Mesenchymal stem cell (in vitro differentiated cells and primary cell): ENCODE measurements at regions not wholly inside any gene's neighbourhood (a gene's known extent, or its start where the extent isn't known, plus 50 kb on each side); places are given as distances from the start of the nearest gene placed in this dataset.

Experiments used
- DNase-seq: peaks from one replicate; pipeline ENCODE4 v3.0.0-alpha.2; 2013
- H2AFZ ChIP-seq: one replicate; pipeline ENCODE4 v1.6.1; 2013; ENCODE audit warnings: low read depth, mild to moderate bottlenecking, control low read depth, inconsistent platforms, low read length, moderate library complexity
- H2AK5ac ChIP-seq: 2 replicates; pipeline ENCODE4 v1.6.1; 2013; ENCODE audit warnings: low read length, moderate library complexity, mild to moderate bottlenecking, inconsistent platforms; ENCODE audit not compliant: severe bottlenecking
- H2BK120ac ChIP-seq: one replicate; pipeline ENCODE4 v1.6.1; 2013; ENCODE audit warnings: low read depth, mild to moderate bottlenecking, inconsistent platforms, low read length, moderate library complexity
- H2BK12ac ChIP-seq, 2 experiments: one replicate each; pipeline ENCODE4 v1.6.1; 2013; ENCODE audit warnings: inconsistent platforms in 2 of 2, low read length in 2 of 2, mild to moderate bottlenecking in 2 of 2, moderate library complexity in 2 of 2, control low read depth in 1 of 2
- H2BK15ac ChIP-seq: one replicate; pipeline ENCODE4 v1.6.1; 2013; ENCODE audit warnings: mild to moderate bottlenecking, low read depth, inconsistent platforms; ENCODE audit not compliant: poor library complexity, severe bottlenecking
- H2BK5ac ChIP-seq: 2 replicates; pipeline ENCODE4 v1.6.1; 2013; ENCODE audit warnings: low read depth, mild to moderate bottlenecking, low read length, control low read depth, inconsistent platforms; ENCODE audit not compliant: poor library complexity, severe bottlenecking
- H3K14ac ChIP-seq, 2 experiments: one replicate each; pipeline ENCODE4 v1.6.1; 2013; ENCODE audit warnings: inconsistent platforms in 2 of 2, low read length in 2 of 2, control low read depth in 1 of 2, mild to moderate bottlenecking in 1 of 2, moderate library complexity in 1 of 2
- H3K18ac ChIP-seq, 2 experiments: one replicate each; pipeline ENCODE4 v1.6.1; 2013; ENCODE audit warnings: inconsistent platforms in 2 of 2, low read length in 2 of 2, control low read depth in 1 of 2, low read depth in 1 of 2, mild to moderate bottlenecking in 1 of 2
- H3K23ac ChIP-seq, 2 experiments: one replicate each; pipeline ENCODE4 v1.6.1; 2013; ENCODE audit warnings: inconsistent platforms in 2 of 2, low read length in 2 of 2, mild to moderate bottlenecking in 2 of 2, moderate library complexity in 2 of 2, control low read depth in 1 of 2
- H3K27ac ChIP-seq: 2 replicates; pipeline ENCODE4 v1.5.1; 2013; ENCODE audit warnings: mild to moderate bottlenecking, moderate library complexity, low read length, control low read depth, inconsistent platforms; ENCODE audit not compliant: poor library complexity, severe bottlenecking
- H3K27me3 ChIP-seq, 2 experiments: 2 replicates each; pipeline versions ENCODE4 v1.6.1 to v1.7.0; 2013; ENCODE audit warnings: low read length in 2 of 2, mild to moderate bottlenecking in 2 of 2, moderate library complexity in 2 of 2, control low read depth in 1 of 2, inconsistent platforms in 1 of 2; ENCODE audit not compliant: control insufficient read depth in 1 of 2, insufficient read depth in 1 of 2
- H3K36me3 ChIP-seq, 2 experiments: 2 replicates each; pipeline versions ENCODE4 v1.6.1 to v1.7.0; 2013; ENCODE audit warnings: low read length in 2 of 2, control low read depth in 1 of 2, inconsistent platforms in 1 of 2, low read depth in 1 of 2, mild to moderate bottlenecking in 1 of 2; ENCODE audit not compliant: insufficient read depth in 2 of 2, control insufficient read depth in 1 of 2
- H3K4ac ChIP-seq, 2 experiments: one replicate each; pipeline ENCODE4 v1.6.1; 2013; ENCODE audit warnings: inconsistent platforms in 2 of 2, low read length in 2 of 2, mild to moderate bottlenecking in 2 of 2, moderate library complexity in 2 of 2, control low read depth in 1 of 2, low read depth in 1 of 2
- H3K4me1 ChIP-seq: 2 replicates; pipeline ENCODE4 v1.6.1; 2013; ENCODE audit warnings: low read depth, low read length, control low read depth; ENCODE audit not compliant: control insufficient read depth, insufficient read depth
- H3K4me2 ChIP-seq: 2 replicates; pipeline ENCODE4 v1.6.1; 2013; ENCODE audit warnings: low read length, mild to moderate bottlenecking, inconsistent platforms; ENCODE audit not compliant: poor library complexity, severe bottlenecking
- H3K4me3 ChIP-seq, 2 experiments: 2 replicates each; pipeline versions ENCODE4 v1.5.1 to v1.7.0; 2013; ENCODE audit warnings: low read length in 2 of 2, mild to moderate bottlenecking in 2 of 2, control low read depth in 1 of 2, low read depth in 1 of 2; ENCODE audit not compliant: insufficient read depth in 1 of 2
- H3K79me1 ChIP-seq: replicated peaks from 2 replicates; pipeline ENCODE4 v1.6.1; 2013; ENCODE audit warnings: mild to moderate bottlenecking, control low read depth, low read length, inconsistent platforms; ENCODE audit not compliant: poor library complexity, severe bottlenecking
- H3K9ac ChIP-seq: 2 replicates; pipeline ENCODE4 v1.7.0; 2013; ENCODE audit warnings: mild to moderate bottlenecking, low read length, moderate library complexity
- H3K9me3 ChIP-seq: 2 replicates; pipeline ENCODE4 v1.7.0; 2013; ENCODE audit warnings: mild to moderate bottlenecking, low read length; ENCODE audit not compliant: control insufficient read depth
- H4K8ac ChIP-seq: one replicate; pipeline ENCODE4 v1.6.1; 2013; ENCODE audit warnings: inconsistent platforms, mild to moderate bottlenecking, low read length, moderate library complexity
- H4K91ac ChIP-seq: one replicate; pipeline ENCODE4 v1.6.1; 2013; ENCODE audit warnings: mild to moderate bottlenecking, low read length, inconsistent platforms
- WGBS: methylation state at CpG from one replicate; pipeline ENCODE4 v1.1.7; 2013; ENCODE audit warnings: mixed read lengths; 5-methylcytosine and 5-hydroxymethylcytosine counted together

GRCh38 chr14:54058505-54058904, 101.9 kb upstream of the BMP4 start:
- no peak overlapping the region for H3K4ac ChIP-seq
- no peak overlapping the region for H3K9ac ChIP-seq
- no peak overlapping the region for H3K4me3 ChIP-seq
- H2BK12ac ChIP-seq: no peak overlapping the region
- no peak overlapping the region for H3K23ac ChIP-seq
- H3K79me1 ChIP-seq: no peaks in the 10 kb centered on the region
- H2AK5ac ChIP-seq: no peak overlapping the region
- H2BK5ac ChIP-seq: no peak overlapping the region
- no peak for DNase-seq
- H3K9me3 ChIP-seq: no peaks in the 10 kb centered on the region
- H3K27ac ChIP-seq: no peak overlapping the region
- WGBS: 100% methylated on average over 2 of the region's 2 CpGs
- H4K8ac ChIP-seq: no peak overlapping the region
- no peaks in the 10 kb centered on the region for H3K36me3 ChIP-seq
- H2BK120ac ChIP-seq: no peak overlapping the region
- H3K4me2 ChIP-seq: no peak overlapping the region
- H3K4me1 ChIP-seq: no peaks in the 10 kb centered on the region
- no peak overlapping the region for H2AFZ ChIP-seq
- H2BK15ac ChIP-seq: no peak overlapping the region
- no peak overlapping the region for H3K14ac ChIP-seq
- peaks cover 0 to 2% of the 10 kb centered on the region in 2 experiments for H3K27me3 ChIP-seq
- no peak overlapping the region for H3K18ac ChIP-seq
- no peak overlapping the region for H4K91ac ChIP-seq

GRCh38 chr14:54083549-54084239, 127.1 kb upstream of the BMP4 start:
- Histone ChIP-seq H3K79me1 (no peaks in the 10 kb centered on the region), H2BK5ac (no peak overlapping the region), H2BK15ac (no peak overlapping the region), H3K9ac (no peak overlapping the region), H3K4me3 (no peak overlapping the region), H3K23ac (no peak overlapping the region), H3K36me3 (no peaks in the 10 kb centered on the region), H3K27me3 (no peaks in the 10 kb centered on the region), H2AK5ac (no peak overlapping the region), H3K18ac (peak overlapping the region in 1 of 2 experiments; percentile 1), H3K4me1 (no peaks in the 10 kb centered on the region), H2AFZ (no peak overlapping the region), H3K4ac (peak overlapping the region in 1 of 2 experiments; percentile 34), H2BK120ac (no peak overlapping the region), H4K91ac (no peak overlapping the region), H2BK12ac (peak overlapping the region in 1 of 2 experiments; percentile 4), H3K4me2 (no peak overlapping the region), H3K14ac (no peak overlapping the region), H4K8ac (no peak overlapping the region), H3K9me3 (no peaks in the 10 kb centered on the region), H3K27ac (no peak overlapping the region)
- 100% methylated on average over 1 of the region's 3 CpGs for WGBS
- no peak for DNase-seq

DNA sequence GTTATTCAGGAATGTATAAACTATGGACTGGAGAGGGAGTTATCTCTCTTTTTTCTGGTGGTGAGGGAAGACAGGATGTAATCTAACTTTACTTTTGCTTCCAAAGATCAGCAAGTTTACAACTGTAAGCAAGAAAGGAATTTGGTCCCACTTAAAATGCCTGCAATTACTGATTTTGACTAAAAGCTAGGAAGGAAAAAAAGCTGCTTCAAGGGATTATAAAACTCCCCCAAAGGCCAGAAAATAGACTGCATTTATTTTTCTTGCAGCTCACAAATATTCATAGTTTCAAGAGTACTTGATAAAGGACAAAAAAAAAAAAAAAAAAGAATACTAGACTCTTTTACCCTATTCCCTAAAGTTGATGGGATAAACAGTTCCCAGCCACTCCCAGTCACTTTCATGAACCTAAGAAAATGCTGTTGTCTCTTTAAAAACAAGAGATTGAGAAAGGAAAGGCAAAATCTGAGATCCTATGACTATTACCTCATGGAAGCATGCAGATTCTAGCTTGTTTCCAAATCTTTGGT, 128.7 kb upstream of the BMP4 start:
- H3K27me3 ChIP-seq: no peaks in the 10 kb centered on the region
- no peak overlapping the region for H2BK15ac ChIP-seq
- no peaks in the 10 kb centered on the region for H3K36me3 ChIP-seq
- no peak overlapping the region for H3K27ac ChIP-seq
- no peak overlapping the region for H3K14ac ChIP-seq
- no peak overlapping the region for H4K8ac ChIP-seq
- H3K79me1 ChIP-seq: no peaks in the 10 kb centered on the region
- H3K9ac ChIP-seq: peak overlapping the region; percentile 61
- H4K91ac ChIP-seq: no peak overlapping the region
- no peak overlapping the region for H2AK5ac ChIP-seq
- DNase-seq: peak; percentile 66
- H3K4ac ChIP-seq: no peak overlapping the region
- H2BK120ac ChIP-seq: no peak overlapping the region
- no peaks in the 10 kb centered on the region for H3K4me1 ChIP-seq
- H3K4me2 ChIP-seq: no peak overlapping the region
- H2BK5ac ChIP-seq: no peak overlapping the region
- H2BK12ac ChIP-seq: no peak overlapping the region
- no peak overlapping the region for H2AFZ ChIP-seq
- no peak overlapping the region for H3K4me3 ChIP-seq
- H3K9me3 ChIP-seq: no peaks in the 10 kb centered on the region
- no peak overlapping the region for H3K18ac ChIP-seq
- H3K23ac ChIP-seq: no peak overlapping the region

- H4K91ac ChIP-seq: no peak overlapping the region
- peak overlapping the region; percentile 50 for H2BK120ac ChIP-seq
- no peak overlapping the region for H2AK5ac ChIP-seq
These were observed 129.2 kb upstream of the BMP4 start for GRCh38 chr14:54085841-54086240.

More at GRCh38 chr14:54085841-54086240, 129.2 kb upstream of the BMP4 start:
- 39% methylated on average over 3 of the region's 4 CpGs for WGBS
- H2BK5ac ChIP-seq: no peak overlapping the region
- no peak overlapping the region for H3K14ac ChIP-seq
- H3K4me2 ChIP-seq: no peak overlapping the region
- H3K27ac ChIP-seq: no peak overlapping the region
- H3K9me3 ChIP-seq: no peaks in the 10 kb centered on the region
- peak overlapping the region in 1 of 2 experiments; percentile 52 for H3K18ac ChIP-seq
- H3K4ac ChIP-seq: peak overlapping the region; percentile 35 to 84
- H4K8ac ChIP-seq: peak overlapping the region; percentile 62
- H2BK15ac ChIP-seq: no peak overlapping the region
- peak; percentile 50 for DNase-seq
- no peaks in the 10 kb centered on the region for H3K27me3 ChIP-seq
- peak overlapping the region; percentile 61 for H3K9ac ChIP-seq
- H3K23ac ChIP-seq: no peak overlapping the region
- H3K36me3 ChIP-seq: no peaks in the 10 kb centered on the region
- no peak overlapping the region for H3K4me3 ChIP-seq
- H3K79me1 ChIP-seq: no peaks in the 10 kb centered on the region
- peak overlapping the region; percentile 85 to 87 for H2BK12ac ChIP-seq
- no peaks in the 10 kb centered on the region for H3K4me1 ChIP-seq
- H2AFZ ChIP-seq: no peak overlapping the region
